AG04449 (cell line): ENCODE measurements at regions not wholly inside any gene's neighbourhood (a gene's known extent, or its start where the extent isn't known, plus 50 kb on each side); places are given as distances from the start of the nearest gene placed in this dataset.

ENCODE experiments used
- CTCF ChIA-PET: fragments of 350-600 bp; formaldehyde crosslinking; extraction: SDS; loops from one replicate; lab custom pipeline; 2021; ENCODE audit warnings: antibody characterized with exemption; lab: Yijun Ruan, JAX
- POLR2A ChIA-PET: fragments of 400-600, 350-600 bp; formaldehyde crosslinking; extraction: SDS; loops from one replicate; lab custom pipeline; 2020; ENCODE audit warnings: antibody characterized with exemption, inconsistent platforms; lab: Yijun Ruan, JAX
- DNase-seq: peaks from one replicate; pipeline ENCODE4 v3.0.0-alpha.2; 2010; ENCODE audit warnings: low read depth, low spot score
- H3K4me3 ChIP-seq: 2 replicates; pipeline ENCODE4 v1.5.1; 2011; ENCODE audit warnings: low read depth, mild to moderate bottlenecking, control low read depth, low read length
- TF ChIP-seq, protein P1 (sequence below): IDR thresholded peaks from one replicate; pipeline ENCODE4 v1.5.1; 2011; ENCODE audit warnings: mild to moderate bottlenecking, moderate library complexity, low read length, control low read depth, inconsistent platforms; ENCODE audit not compliant: insufficient read depth; ENCODE audit errors: missing control alignments

DNA sequence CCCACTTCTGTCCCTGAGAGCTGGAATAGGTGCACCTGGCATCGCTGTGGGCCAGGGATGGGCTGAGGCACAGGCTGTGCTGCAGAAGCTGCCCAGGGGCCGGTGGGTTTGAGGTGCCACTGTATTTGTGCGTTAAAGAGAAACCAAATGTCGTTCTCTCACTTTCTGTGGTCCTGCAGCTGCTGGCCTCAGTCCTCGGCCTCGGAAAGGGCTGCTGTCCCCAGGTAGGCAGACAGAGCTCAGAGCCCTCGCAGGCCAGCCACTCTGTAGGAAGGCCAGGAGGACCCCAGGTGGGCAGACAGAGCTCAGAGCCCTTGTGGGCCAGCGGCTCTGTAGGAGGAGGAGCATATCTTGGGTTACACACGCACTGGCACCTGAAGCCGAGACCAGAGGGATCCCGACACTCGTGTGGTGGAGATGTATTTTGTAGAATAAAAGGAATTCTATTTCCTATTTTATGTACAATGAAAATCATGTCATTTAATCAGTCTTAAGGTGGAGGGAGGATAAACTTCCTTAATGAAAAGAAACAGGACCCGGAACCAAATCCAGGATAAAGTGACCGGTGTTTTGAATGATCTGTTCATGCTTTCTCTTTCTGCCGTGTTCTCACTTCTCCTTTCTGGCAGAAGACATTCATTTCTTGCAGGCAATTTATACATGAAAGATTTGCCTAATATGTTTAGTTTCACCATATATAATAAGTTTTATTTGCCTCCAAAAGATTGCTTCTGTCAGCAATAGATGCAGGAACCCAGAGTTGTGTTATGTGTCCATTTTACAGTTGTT is 54.4 kb upstream of the HGFAC start:
- ChIA-PET POLR2A (interaction anchor here (2.6 kb wide), 1 partner anchor 17 kb away, joined by 8 read pairs; no protein-coding TSS in a partner anchor), CTCF (interaction anchor here (1.1 to 1.4 kb wide), 2 partner anchors 11 to 41 kb away, joined by 4 read pairs; no protein-coding TSS in a partner anchor)
- TF ChIP-seq, protein P1, sequence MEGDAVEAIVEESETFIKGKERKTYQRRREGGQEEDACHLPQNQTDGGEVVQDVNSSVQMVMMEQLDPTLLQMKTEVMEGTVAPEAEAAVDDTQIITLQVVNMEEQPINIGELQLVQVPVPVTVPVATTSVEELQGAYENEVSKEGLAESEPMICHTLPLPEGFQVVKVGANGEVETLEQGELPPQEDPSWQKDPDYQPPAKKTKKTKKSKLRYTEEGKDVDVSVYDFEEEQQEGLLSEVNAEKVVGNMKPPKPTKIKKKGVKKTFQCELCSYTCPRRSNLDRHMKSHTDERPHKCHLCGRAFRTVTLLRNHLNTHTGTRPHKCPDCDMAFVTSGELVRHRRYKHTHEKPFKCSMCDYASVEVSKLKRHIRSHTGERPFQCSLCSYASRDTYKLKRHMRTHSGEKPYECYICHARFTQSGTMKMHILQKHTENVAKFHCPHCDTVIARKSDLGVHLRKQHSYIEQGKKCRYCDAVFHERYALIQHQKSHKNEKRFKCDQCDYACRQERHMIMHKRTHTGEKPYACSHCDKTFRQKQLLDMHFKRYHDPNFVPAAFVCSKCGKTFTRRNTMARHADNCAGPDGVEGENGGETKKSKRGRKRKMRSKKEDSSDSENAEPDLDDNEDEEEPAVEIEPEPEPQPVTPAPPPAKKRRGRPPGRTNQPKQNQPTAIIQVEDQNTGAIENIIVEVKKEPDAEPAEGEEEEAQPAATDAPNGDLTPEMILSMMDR: no peak
- no peak for DNase-seq
- H3K4me3 ChIP-seq: no peak overlapping the region

DNA sequence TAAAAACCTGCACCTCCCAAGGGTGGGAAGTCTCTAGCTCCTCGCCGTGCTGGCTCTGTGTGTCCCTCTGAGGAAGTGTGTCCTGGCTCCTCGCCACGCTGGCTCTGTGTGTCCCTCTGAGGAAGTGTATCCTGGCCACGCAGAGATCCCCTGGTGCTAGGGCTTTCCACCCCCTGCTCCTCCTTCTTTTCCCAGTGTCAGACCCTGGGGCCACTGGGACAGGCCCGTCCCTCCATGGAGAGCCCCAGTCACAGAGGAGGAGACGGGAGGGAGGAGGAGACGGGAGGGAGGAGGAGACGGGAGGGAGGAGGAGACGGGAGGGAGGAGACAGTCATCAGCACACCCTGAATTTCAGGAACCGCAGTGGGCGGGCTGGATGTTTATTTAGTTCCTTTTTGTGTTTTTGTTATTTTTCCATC is 53.8 kb upstream of the HGFAC start:
- peak overlapping the region; percentile 20; the same call in 1 of the 2 replicates for H3K4me3 ChIP-seq
- no peak for DNase-seq
- POLR2A ChIA-PET: interaction anchor here (2.6 kb wide), 1 partner anchor 18 kb away, joined by 8 read pairs; no protein-coding TSS in a partner anchor
- TF ChIP-seq, protein P1: no peak
- CTCF ChIA-PET: interaction anchor here (1.4 to 1.9 kb wide), 2 partner anchors 10 to 12 kb away, joined by 4 to 5 read pairs; no protein-coding TSS in a partner anchor

DNA sequence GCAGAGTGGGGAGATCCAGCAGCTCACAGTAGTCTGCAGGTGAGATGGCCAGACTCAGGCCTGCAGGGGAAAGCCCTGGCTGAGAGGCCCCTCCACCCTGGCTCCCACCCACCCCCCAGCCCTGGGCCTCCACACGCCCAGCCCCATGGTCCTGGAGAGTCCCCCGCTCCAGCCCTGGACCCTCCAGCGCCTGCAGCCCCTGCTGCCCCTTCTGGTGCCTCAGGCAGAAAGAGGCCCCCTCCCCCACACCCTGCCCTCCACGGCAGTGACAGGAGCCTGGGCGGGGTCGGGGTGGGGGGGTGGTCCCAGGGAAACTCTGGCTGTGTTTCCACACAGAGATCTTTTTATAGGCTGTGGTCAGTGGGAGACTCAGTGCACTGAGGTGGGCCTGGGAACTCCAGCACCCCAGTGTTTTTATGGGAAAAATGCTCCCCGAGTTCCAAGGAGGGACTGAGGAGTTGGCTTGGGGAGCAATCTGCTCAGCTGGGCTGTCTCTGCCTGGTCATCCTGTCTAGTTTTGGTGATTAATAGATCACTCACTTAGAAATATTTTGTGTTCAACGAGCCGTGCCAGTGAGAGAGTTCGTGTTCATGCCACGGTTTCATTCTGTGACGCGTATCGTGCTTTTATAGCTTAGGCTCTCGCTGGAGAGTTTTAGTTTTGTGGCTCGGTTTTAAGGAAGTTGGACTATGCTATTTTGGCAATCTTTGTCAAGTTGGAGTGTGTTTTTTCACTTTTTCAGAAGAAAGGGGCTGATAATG is 53.1 kb upstream of the HGFAC start:
- CTCF ChIA-PET: interaction anchor here (1.2 to 1.9 kb wide), 4 partner anchors 10 to 55 kb away, joined by 3 to 5 read pairs (median 4); no protein-coding TSS in a partner anchor
- peak; percentile 44 for DNase-seq
- TF ChIP-seq, protein P1: no peak
- peak overlapping the region; percentile 44 for H3K4me3 ChIP-seq
- POLR2A ChIA-PET: interaction anchor here (0.9 to 2.6 kb wide), 4 partner anchors 13 to 29 kb away, joined by 3 to 8 read pairs (median 3); no protein-coding TSS in a partner anchor

DNA sequence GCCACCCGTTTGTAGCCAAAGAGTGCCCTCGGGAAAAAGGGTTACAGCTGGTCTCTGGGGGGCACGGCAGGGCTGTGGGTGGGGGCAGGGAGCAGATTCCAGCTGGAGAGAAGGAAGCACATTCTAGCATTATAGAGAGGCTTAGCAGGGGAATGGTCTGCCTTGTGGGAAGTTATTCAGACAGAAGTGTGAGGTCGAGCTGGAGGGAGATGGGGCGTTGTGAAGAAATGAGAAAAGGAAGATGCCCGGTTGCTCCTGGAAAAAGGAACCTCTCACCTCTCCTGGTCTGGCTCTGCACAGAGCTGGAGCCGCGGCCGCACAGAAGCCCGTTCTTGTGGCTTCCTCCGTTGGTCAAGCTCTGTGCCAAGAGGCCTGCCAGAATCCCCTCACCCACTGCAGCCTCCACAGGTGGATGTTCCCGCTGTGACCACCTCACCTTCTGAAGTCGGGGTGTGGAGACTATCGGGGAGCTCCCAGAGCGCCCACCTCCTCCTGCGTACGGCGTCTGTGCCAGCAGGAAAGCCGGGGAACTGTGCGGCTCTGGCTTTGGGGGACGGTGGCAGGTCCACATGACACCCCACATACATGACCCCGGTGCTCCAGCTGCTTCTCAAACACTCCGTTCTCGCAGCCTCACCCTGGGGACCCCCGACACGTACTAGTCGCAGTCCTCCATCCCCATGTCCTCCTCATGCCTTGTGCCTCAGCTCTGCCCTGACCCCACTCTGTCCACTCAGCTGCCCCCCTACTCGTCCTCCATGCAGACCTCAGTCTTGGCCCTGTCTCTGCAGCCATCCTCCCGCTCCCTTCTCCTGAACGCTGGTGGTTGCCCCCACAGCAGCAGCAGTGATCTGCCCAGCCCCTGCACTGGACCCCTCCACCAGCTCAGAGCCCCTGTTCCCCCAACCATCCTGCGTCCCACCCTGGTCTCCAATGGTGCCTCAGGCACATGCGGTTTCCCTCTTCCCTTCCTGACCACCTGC is 52.2 kb upstream of the HGFAC start:
- CTCF ChIA-PET: interaction anchor here (1.2 to 1.9 kb wide), 4 partner anchors 11 to 55 kb away, joined by 3 to 5 read pairs (median 4); no protein-coding TSS in a partner anchor
- TF ChIP-seq, protein P1: no peak
- POLR2A ChIA-PET: interaction anchor here (0.9 to 2.6 kb wide), 4 partner anchors 14 to 30 kb away, joined by 3 to 8 read pairs (median 3); no protein-coding TSS in a partner anchor
- H3K4me3 ChIP-seq: peak overlapping the region; percentile 44
- no peak for DNase-seq

DNA sequence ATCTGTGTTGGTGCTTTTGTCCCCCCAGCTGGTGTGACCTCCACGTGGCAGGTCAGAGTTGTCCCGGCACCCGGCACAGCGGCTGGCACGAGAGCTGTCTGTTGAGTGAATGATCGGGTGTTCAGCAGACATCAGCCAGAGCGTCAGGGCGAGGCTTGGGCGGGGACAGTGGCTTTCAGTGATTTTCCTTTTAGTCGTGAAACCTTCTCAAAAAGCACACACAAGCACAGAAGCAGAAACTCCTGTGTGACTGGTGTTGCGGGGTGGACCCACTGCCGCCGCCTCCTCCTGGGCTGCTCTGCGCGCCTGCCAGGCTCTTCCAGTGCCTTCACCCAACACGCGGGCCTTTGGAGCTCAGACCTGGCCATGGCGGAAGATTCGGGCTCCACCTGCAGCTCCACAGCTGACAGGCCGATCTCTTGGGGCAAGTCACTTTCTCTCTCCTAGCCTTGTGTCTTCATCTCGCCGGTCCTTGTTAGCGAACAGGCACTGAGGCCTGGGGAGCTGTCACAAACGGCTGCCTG is 51.4 kb upstream of the HGFAC start:
- no peak overlapping the region for H3K4me3 ChIP-seq
- ChIA-PET POLR2A (interaction anchor here (1.4 kb wide), 1 partner anchor 19 kb away, joined by 3 read pairs; no protein-coding TSS in a partner anchor), CTCF (no interaction called here)
- TF ChIP-seq, protein P1: no peak
- no peak for DNase-seq
